Upper lobe of left lung (tissue), 4 donors: ENCODE measurements at regions not wholly inside any gene's neighbourhood (a gene's known extent, or its start where the extent isn't known, plus 50 kb on each side); places are given as distances from the start of the nearest gene placed in this dataset.

Source experiments
- CTCF ChIP-seq, 6 experiments: fragments of 450-650 bp in 4 of 6; fragments of 200-600 bp in 2 of 6; sonication (generic) in 2 of 6; IDR thresholded peaks; one replicate each; pipeline ENCODE4 v1.5.1; 2016 to 2019; ENCODE audit warnings: antibody characterized with exemption in 6 of 6
- EP300 ChIP-seq, 4 donors: sonication (generic); formaldehyde crosslinking; IDR thresholded peaks; one replicate each; pipeline ENCODE4 v1.5.1; 2017; ENCODE audit warnings: antibody characterized with exemption in 4 of 4, control low read depth in 2 of 4
- POLR2A ChIP-seq, 4 donors: fragments of 450-650 bp; IDR thresholded peaks; one replicate each; pipeline ENCODE4 v1.5.1; 2016 to 2017; ENCODE audit warnings: antibody characterized with exemption in 4 of 4, mild to moderate bottlenecking in 2 of 4

GRCh38 chr5:163309914-163310313, 127.5 kb upstream of the CCNG1 start:
- TF ChIP-seq CTCF (IDR thresholded peaks at IDR 0.05) (no peak), POLR2A (IDR thresholded peaks at IDR 0.05) (no peak), EP300 (IDR thresholded peaks at IDR 0.05) (no peak)
